ENCODE measurements at regions not wholly inside any gene's neighbourhood (a gene's known extent, or its start where the extent isn't known, plus 50 kb on each side); places are given as distances from the start of the nearest gene placed in this dataset.
"Not testable (repeated sequence)": the region's sequence is repeated elsewhere in the genome, so short reads cannot be mapped to it uniquely, and the experiment has no call there.

- TF ChIP-seq CTCF (IDR thresholded peaks at IDR 0.05) = no peak
- H3K36me3 ChIP-seq = no peaks in the 10 kb centered on the region
- no peaks in the 10 kb centered on the region for H3K4me1 ChIP-seq
- H3K9me3 ChIP-seq = no peaks in the 10 kb centered on the region
- no peak overlapping the region for H3K27ac ChIP-seq
- no peak for DNase-seq (ENCODE audit: low spot score)
- H3K4me3 ChIP-seq = no peak overlapping the region
- no peaks in the 10 kb centered on the region for H3K27me3 ChIP-seq
Observed at GRCh38 chr6:167235421-167236238, 55.5 kb upstream of the UNC93A start.

GRCh38 chr6:167236239-167236571 lies 54.9 kb upstream of the UNC93A start:
- no peak for DNase-seq (ENCODE audit: low spot score)
- no peak overlapping the region for H3K4me3 ChIP-seq
- H3K27me3 ChIP-seq = no peaks in the 10 kb centered on the region
- TF ChIP-seq CTCF (IDR thresholded peaks at IDR 0.05) = no peak
- H3K4me1 ChIP-seq = no peaks in the 10 kb centered on the region
- no peak overlapping the region for H3K27ac ChIP-seq
- H3K36me3 ChIP-seq = no peaks in the 10 kb centered on the region
- H3K9me3 ChIP-seq = no peaks in the 10 kb centered on the region

- H3K9me3 ChIP-seq = no peaks in the 10 kb centered on the region
- no peak for TF ChIP-seq CTCF (IDR thresholded peaks at IDR 0.05)
- DNase-seq (ENCODE audit: low spot score) = no peak
- no peaks in the 10 kb centered on the region for H3K4me1 ChIP-seq
- H3K27ac ChIP-seq = no peak overlapping the region
- no peaks in the 10 kb centered on the region for H3K27me3 ChIP-seq
- H3K4me3 ChIP-seq = no peak overlapping the region
- no peaks in the 10 kb centered on the region for H3K36me3 ChIP-seq
Observed at GRCh38 chr6:167237438-167238145, 53.5 kb upstream of the UNC93A start.

- TF ChIP-seq CTCF (IDR thresholded peaks at IDR 0.05) = no peak
- Histone ChIP-seq H3K27me3 (no peaks in the 10 kb centered on the region), H3K36me3 (no peaks in the 10 kb centered on the region), H3K4me3 (no peak overlapping the region), H3K9me3 (no peaks in the 10 kb centered on the region), H3K4me1 (no peaks in the 10 kb centered on the region), H3K27ac (no peak overlapping the region)
- no peak for DNase-seq (ENCODE audit: low spot score)
Observed at GRCh38 chr6:167238146-167238693, 52.9 kb upstream of the UNC93A start.

- no peak overlapping the region for H3K4me3 ChIP-seq
- H3K36me3 ChIP-seq = no peaks in the 10 kb centered on the region
- no peaks in the 10 kb centered on the region for H3K27me3 ChIP-seq
- no peak for TF ChIP-seq CTCF (IDR thresholded peaks at IDR 0.05)
- H3K9me3 ChIP-seq = no peaks in the 10 kb centered on the region
- no peak overlapping the region for H3K27ac ChIP-seq
- no peak for DNase-seq (ENCODE audit: low spot score)
- no peaks in the 10 kb centered on the region for H3K4me1 ChIP-seq
Observed at GRCh38 chr6:167238694-167239467, 52.2 kb upstream of the UNC93A start.

- not testable (repeated sequence) for DNase-seq (ENCODE audit: low spot score)
Observed at GRCh38 chr6:167239470-167239869, 51.6 kb upstream of the UNC93A start.

More at GRCh38 chr6:167239470-167239869, 51.6 kb upstream of the UNC93A start:
- not testable (repeated sequence) for H3K4me1 ChIP-seq, H3K27me3 ChIP-seq, H3K9me3 ChIP-seq, H3K27ac ChIP-seq, H3K36me3 ChIP-seq, H3K4me3 ChIP-seq

Data from right atrium auricular region (tissue), 2 donors.